HG02973 (cell line): ENCODE measurements at regions not wholly inside any gene's neighbourhood (a gene's known extent, or its start where the extent isn't known, plus 50 kb on each side); places are given as distances from the start of the nearest gene placed in this dataset.
"Not testable (repeated sequence)": the region's sequence is repeated elsewhere in the genome, so short reads cannot be mapped to it uniquely, and the experiment has no call there.

ENCODE experiments used
- ATAC-seq: cut with Tn5 transposase; IDR thresholded peaks from one replicate; pipeline ENCODE4 v1.9.1; 2021; ENCODE audit warnings: moderate library complexity; ENCODE audit not compliant: unreplicated experiment

DNA sequence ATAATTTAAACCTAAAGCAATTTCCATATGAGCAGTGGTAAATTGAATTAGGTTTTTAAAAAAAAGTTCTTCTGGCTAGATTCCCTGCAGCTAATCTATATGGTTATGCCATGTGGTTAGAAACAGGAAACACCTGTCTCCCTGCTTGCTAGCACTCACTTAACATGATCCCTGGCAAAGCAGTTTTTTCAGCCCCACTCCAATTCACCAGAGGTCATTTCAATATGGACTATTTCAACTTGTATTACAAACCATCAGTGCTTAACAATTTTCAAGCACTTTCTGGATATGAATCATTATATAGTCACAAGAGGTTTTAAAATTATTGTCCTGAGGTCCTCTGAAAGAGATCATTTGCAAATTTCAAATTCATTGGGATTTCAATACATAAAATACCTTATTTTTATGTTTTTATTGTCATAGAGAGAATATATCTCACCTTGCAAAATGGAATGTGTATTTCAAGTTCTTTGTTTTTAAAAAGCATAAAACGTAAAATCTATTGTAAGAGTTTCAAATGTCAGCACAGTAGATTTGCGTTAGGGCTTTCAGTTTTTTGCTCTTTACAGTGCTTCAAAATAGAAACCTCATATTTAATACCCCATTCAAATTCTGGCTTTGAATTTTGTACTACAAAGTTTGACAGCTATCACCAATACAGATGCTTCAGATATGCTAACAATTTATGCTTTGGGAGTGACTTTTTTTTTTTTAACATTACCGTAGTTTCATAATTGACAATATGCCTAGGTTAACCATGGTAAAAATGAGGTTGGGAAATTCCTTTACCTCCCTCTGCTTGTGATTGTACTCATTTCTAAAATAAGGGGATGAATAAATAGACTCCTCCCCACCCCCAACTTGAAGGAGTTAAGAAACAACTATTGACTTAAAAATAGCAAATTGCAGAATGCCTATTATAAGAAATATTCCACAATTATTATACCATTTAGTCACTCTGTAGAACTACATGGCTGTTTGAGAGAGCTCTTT is 117.5 kb upstream of the HGF start:
- ATAC-seq, result peak; percentile 35

DNA sequence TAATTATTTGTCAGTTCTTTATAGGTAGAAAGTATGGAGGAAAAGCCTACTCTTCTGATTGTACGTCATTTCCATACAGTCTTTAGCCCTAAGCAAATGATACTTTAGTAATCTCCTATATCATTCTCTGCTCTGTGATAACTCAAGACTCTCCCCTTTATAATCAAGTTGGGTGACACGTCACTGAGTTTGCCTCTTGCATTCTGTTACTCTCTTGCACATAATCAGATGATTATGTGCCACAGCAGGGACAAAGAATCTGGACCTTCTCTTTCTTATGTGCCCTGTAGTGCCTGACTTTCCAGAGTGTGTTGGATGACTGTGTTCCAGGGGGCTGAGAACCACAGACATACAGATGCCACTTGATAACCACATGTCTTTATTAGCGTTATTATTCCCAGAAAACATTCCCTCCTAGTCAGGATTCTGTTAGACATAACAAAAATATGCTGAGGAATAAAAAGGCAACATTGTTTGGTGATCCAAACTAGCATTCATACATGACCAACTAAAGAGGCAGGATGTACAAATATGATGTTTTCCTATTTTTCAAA is 116.4 kb upstream of the HGF start:
- ATAC-seq, result no peak

DNA sequence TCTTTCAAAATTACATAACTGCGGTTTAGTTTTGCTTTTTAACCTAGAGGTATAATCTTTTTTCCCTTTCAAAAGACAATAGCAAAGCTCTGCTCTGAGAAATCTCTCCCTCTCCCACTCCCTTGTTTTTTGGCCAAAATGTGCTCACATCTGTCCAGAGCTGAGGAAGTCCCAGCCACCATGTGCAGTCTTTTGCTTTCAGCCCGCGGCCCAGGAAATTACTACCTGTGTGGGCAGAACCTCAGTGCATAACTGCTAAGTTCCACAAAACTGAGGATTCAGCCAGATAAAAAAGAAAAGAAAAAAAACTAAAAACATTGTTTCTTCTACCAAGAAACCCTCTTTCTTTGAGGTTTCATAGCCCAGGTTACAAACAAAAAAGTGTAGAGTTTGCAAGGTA is 115.0 kb upstream of the HGF start:
- ATAC-seq, result no peak

DNA sequence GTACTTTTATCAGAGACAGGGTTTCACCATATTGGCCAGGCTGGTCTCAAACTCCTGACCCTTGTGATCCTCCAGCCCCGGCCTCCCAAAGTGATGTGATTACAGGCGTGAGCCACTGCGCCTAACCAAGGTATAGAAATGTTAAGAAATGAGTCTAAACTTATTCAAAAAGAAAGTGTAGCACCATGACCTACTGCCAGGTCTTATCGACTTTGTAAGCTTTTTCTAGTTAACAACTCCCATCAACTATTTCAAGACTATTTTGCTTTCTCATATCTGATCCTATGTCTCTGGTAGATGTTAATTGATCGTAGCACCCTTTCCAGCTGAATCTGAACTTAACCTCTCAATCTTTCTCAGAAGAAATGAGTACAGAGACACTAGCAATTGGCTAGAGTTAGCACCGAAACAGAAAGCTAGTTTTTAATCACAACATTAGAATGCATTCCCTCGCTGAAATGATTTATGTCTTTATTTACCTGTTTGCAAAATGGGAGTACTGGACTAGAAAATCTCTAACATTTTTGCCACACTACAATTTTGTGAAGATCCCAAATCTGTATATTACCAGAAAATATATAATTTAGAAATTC is 114.0 kb upstream of the HGF start:
- ATAC-seq, result peak; percentile 48

DNA sequence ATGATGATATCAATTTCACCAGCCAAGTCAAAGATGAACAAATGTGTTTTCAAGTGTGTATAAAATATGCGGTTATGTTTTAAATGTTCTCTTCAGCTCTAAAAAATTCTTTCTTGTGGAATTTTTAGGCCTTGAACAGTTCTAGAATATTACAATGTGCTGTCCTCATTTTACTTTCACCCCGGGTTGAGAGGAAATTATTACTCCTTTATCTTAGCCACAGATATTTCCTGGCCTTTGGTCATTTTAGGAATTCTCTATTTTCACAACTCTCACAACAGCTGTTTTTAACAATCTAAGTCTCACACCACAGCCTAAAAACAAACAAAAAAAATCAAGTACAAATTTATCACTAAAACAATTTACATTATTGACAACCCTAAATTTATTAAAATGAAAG is 112.2 kb upstream of the HGF start:
- ATAC-seq, result no peak

DNA sequence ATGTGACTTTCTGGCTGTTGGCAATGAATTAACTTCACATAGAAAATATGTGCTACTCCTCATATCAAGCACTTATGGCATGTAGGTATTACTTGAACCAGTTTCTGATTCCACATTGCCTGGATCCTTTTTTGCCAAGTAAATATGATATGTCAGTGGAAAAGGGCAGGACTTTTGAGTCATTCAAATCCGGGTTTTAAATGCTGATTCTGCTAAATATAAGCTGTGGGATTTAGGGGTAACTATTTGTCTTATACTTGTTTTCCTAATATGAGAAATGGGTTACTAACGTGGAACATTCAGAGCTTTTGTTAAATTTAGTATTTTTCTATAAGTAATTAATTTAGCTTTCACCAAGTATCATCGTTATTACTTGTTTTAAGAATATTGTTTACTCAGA is 108.0 kb upstream of the HGF start:
- ATAC-seq, result no peak

DNA sequence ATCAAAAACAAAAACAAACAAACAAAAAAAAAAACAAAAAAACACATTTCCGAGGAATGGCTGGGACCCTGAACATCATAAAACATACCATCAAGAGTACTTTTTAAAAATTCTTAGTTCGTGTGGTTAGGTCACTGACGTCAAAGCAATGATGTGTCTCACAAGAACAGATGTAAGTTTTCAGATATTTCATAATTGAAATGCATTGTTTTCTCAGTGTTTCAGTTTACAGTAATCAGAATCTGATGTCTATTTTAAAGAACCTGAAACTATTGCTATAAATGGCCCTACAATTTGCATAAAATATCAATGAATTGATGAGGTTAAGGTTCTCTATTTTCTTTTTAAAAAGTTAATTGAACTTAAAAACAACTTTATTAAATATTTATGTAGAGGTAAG is 103.7 kb upstream of the HGF start:
- peak; percentile 73 for ATAC-seq

DNA sequence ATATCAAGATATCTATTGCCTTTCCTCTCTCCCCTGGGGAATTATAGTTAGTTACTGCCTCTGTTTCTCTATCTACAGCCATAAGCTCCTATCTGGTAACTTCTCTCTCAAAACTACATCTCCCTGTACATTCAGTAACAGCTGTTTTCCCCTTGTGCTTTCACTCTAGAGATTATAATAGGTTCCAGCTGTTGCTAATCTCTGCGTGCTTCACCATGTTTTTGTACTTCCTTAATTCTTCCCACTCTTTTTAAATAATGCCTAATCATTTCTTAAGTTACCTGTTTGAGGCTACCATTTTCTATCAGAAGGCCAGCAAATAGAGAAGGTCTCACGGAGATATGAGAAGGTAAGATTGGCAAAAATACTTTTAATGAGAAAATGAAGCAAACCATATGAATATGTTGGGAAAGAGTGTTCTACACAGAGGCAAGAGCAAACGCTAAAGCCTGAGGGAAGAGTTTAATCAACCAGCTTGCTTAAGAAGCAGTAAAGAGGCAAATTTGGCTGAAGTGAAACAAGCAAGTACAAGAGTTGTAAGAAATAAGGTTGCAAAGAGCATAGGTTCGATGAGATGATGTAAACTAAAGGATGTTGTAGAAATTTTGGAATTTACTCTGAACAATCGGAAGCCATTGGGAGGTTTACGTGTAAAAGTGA is 101.9 kb upstream of the HGF start:
- no peak for ATAC-seq

DNA sequence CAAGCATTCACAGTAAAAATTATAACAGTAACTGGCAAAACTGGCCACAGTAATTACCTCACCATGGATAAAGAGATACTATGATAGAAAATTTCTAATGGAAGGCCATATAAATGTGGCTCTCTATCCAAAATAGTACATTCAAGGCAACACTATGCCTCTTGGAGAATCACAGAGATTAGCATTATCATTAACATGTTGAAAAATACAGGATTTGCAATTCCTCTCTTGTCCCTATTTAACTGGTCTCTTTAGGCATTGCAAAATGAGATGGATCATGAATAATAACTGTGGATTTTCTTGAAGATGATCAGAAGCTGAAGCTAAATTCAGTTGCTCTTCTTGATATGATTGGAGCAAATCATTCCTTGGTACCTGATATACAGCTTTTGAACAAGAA is 100.8 kb upstream of the HGF start:
- ATAC-seq, result no peak

DNA sequence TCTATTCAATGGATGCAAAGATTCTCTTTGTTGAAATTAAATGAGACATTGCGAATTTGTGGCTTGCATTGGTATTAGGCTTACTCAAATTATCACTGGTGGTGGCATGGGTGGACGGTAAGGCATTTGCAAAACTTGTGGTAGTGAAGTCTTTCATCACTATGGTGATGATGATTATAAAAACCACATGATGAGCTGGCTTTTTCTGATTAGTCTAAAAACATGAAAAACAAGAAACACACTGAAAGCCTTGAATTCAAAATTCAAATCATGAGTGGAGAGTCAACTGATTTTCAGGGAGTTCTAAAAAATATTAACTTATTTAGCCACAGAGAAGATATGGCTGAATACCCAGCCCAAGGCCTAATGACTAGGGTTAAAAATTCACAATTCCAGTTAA is 99.8 kb upstream of the HGF start:
- ATAC-seq, result no peak

DNA sequence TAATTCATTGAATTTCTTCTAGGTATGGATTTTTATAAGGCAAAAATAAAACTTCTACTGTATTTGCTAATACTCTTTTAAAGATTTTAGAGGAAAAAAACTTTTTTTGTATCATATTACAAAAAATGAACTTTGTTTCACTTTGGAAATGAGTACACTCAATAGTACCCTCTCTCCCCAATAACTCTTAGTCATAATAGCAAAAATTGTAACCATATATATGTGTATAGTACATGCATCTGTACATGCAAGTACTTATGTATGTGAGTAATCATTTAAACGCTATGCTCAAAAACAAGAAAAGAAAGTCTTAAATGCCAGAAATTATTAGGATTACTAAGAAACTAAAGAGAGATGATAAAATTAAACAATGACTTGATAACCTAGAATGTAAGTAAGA is 95.9 kb upstream of the HGF start:
- peak; percentile 73 for ATAC-seq

DNA sequence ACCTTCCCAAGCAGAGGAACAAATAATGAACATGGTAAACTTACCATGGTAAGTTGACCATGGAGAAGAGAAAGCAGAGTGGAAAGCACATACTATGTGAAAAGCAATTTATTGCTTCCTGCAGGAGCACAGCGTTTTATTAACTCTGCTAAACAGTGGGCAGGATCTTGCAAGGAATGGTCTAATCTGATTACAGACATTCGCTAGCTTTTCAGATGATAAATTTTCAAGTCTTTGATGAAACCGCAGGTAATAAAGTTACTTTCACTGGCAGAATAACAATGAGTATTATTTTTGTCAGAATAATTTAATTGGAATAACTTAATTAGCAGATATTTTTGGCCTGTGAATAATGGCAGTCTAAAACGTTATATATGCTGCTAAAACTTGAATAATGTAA is 89.6 kb upstream of the HGF start:
- no peak for ATAC-seq

DNA sequence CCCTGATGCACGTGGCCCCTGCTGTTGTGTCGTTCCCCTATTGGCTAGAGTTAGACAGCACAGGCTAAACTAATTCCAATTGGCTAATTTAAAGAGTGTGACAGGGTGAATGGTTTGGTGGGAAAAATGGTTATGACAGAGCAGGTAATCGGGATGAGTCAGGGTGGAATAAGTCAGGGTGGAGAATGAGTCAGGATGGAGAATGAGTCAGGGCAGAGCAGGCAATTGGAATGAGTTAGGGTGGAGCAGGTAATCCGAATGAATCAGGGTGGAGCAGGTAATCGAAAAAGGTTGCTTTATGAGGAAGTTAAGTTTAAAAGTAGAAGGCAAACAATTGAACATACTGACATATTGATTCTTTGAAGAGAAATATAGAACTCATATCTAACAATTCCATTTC is 89.0 kb upstream of the HGF start:
- ATAC-seq, result not testable (repeated sequence)

DNA sequence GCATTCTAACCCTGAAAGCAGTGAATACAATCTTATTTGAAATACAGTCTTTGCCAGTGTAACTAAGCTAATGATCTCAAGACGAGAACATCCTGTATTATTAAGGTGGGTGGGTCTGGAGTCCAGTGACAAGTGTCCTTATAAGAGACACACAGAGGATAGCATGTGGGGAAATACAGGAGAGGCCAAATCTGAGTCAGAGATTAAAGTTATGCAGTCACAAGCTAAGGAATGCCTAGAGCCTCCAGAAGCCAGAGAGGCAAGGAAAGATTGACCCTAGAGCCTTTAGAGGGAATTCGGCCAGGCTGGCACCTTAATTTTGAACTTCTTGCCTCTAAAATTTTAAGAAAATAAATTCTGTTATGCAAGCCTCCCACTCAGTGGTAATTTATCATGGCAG is 87.5 kb upstream of the HGF start:
- no peak for ATAC-seq

DNA sequence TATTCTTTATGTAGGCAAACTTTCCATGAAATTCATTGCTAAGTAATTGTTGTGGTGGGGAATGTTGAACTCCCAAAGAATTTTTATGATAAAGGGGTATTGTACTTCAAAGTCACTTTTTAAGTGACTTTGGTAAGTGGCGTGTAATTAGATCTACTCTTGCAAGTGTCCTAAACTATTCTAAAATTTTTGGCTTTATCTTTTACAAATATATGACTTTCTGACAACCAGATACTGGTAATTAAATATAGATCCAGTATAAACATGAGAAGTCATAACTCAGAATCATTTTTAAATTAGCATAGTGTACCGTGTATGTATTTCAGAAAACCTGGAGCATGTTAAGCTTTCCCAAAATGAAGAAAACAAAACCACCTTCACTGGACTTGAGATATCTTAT is 84.7 kb upstream of the HGF start:
- no peak for ATAC-seq

DNA sequence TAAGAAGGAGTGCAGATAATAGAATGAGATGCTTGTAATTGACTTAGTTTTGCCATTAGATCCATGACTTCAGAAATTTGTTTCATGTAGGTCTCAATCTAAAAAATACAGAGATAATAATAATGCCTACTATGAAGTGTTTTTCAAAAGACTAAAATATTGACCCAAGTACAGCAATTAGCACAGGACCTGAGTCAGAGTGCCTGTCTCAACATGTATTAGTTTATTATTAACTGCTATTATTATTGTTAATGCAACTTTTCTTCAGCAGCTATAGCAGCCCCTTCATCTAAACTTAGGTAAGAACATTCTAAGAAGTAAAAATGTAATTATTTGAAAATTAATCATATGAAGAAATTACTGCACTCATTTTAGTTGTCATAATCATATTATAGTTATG is 82.9 kb upstream of the HGF start:
- ATAC-seq, result no peak

DNA sequence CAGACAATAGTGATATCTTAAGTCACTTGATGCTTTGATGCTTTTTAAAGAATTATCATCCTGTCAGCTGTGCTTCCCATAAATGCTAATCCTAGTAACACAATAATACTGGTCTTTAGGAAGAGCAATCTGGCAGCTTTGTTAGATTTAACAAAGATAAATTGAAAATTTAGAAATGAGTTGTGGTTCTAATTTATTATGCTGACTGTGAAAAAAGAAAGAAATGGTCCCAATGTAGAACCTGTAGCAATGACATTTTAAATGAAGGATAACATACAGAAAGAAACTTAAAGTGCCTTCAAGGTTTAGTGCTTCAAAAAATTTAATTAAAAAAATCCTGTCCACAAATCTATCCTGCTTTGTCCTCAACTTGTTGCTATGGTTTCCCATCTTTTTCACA is 81.6 kb upstream of the HGF start:
- ATAC-seq, result no peak

DNA sequence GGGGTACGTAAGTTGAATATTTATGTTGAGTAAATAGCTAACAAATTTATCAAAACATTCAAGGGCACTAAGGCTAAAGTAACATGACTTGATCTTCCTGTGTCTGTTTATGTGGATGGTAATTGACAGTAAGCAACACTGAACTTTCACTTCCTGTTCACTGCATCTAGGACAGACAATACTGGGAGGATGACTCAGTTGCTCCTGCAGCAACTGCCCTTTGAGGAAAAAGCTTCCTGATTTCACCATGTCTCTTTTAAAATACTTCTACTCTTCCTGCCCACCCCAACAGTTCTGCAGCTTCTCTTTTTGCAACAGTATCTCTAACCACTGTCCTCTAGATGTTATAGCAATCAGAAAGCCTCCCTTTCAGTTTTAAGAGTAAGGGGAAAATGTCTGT is 76.6 kb upstream of the HGF start:
- ATAC-seq, result peak; percentile 50

DNA sequence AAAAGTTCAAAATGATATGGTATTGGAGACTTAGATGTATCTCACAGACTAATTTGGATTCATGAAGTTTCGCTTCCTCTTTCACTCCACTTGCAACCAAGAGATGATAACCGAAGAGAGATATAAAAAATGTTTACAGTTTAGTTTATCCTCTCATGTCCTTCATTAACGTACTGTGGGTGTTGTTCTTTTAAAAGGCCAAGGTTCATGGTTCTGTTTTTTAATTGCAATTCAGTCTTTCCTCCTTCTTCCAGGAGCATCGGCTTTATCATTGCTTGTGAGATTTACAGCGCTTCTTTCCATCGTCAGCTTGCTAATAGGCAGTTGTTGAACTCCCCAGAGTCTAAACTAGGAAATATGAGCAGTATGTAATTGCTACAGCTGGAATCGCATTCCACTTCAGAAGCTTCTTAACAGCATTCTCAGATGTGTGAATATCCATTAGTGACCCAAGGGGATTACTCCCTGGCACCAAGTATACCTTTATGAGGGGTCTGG is 75.9 kb upstream of the HGF start:
- ATAC-seq, result peak; percentile 89

DNA sequence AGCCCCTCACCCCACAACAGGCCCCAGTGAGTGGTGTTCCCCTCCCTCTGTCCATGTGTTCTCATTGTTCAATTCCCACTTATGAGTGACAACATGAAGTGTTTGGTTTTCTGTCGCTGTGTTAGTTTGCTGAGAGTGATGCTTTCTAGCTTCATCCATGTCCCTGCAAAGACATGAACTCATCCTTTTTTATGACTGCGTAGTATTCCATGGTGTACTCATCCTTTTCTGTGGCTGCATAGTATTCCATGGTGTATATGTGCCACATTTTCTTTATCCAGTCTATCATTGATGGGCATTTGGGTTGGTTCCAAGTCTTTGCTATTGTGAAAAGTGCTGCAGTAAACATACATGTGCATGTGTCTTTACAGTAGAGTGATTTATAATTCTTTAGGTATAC is 73.8 kb upstream of the HGF start:
- ATAC-seq, result not testable (repeated sequence)

DNA sequence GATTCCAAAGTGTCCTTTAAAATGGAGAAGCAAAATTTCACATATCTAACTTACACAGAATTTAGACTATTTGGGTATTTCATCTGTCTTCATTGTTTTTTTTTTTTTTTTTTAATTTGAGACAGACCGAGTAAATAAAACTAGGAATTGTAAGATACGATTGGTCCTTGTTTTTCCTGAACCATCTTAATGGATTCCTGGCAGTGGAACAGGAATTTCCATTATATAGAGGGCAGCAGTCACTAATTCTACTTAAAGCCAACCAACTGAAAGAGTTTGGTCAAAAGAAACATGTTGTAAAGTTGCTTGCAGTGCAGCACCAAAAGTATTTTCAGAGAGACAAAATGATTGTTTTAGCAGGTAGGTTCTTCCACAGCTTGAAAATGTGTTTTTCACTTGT is 72.5 kb upstream of the HGF start:
- no peak for ATAC-seq
